Endothelial cell of umbilical vein (primary cell): ENCODE measurements at regions not wholly inside any gene's neighbourhood (a gene's known extent, or its start where the extent isn't known, plus 50 kb on each side); places are given as distances from the start of the nearest gene placed in this dataset.

Source experiments
- BruUV-seq: library from RNA; stranded (reverse); fragments of 400-500 nt; replicated peaks from 2 replicates; lab custom pipeline; 2021; lab: Mats Ljungman, UMichigan
- CTCF ChIA-PET: fragments of 300-600, 350-600 bp; sonication (Branson Sonifier 250); formaldehyde crosslinking; loops from one replicate; lab custom pipeline; 2021; ENCODE audit warnings: antibody characterized with exemption, inconsistent platforms; lab: Charles Lee
- POLR2A ChIA-PET: fragments of 300-600, 350-600 bp; sonication (Branson Sonifier 250); formaldehyde crosslinking; loops from one replicate; lab custom pipeline; 2021; ENCODE audit warnings: antibody characterized with exemption, inconsistent platforms; lab: Charles Lee
- DNase-seq: peaks from one replicate; pipeline ENCODE4 v3.0.0-alpha.2; 2011; ENCODE audit warnings: low read depth, low spot score
- FAIRE-seq: peaks from 2 replicates; lab custom pipeline; 2011; peaks lifted over from hg19 to GRCh38; lab: Jason Lieb, UNC
- H2AFZ ChIP-seq: 2 replicates; pipeline ENCODE4 v1.6.0; 2012; ENCODE audit warnings: low read depth, low read length, control low read depth, inconsistent platforms
- H3K27ac ChIP-seq: 2 replicates; pipeline ENCODE4 v1.5.1; 2011; ENCODE audit warnings: low read depth, mild to moderate bottlenecking, control low read depth, low read length, moderate library complexity; ENCODE audit not compliant: insufficient read depth
- H3K27me3 ChIP-seq, 2 experiments: 2 replicates each; pipeline versions ENCODE4 v1.6.0 to v1.6.1; 2011; ENCODE audit warnings: low read length in 2 of 2, mixed read lengths in 1 of 2; ENCODE audit not compliant: control insufficient read depth in 2 of 2, insufficient read depth in 2 of 2
- H3K36me3 ChIP-seq, 2 experiments: 2 replicates in 1 of 2; 3 replicates in 1 of 2; pipeline ENCODE4 v1.5.1; 2011; ENCODE audit warnings: low read length in 2 of 2, mild to moderate bottlenecking in 1 of 2, moderate library complexity in 1 of 2; ENCODE audit not compliant: control insufficient read depth in 2 of 2, insufficient read depth in 2 of 2; ENCODE audit errors: extremely low read depth in 1 of 2
- H3K4me1 ChIP-seq: 3 replicates; pipeline ENCODE4 v1.5.1; 2011; ENCODE audit warnings: mild to moderate bottlenecking, low read length; ENCODE audit not compliant: control insufficient read depth, insufficient read depth; ENCODE audit errors: extremely low read depth
- H3K4me2 ChIP-seq: 2 replicates; pipeline ENCODE4 v1.6.1; 2011; ENCODE audit warnings: low read length, control low read depth, mixed read lengths; ENCODE audit not compliant: insufficient read depth
- H3K4me3 ChIP-seq, 3 experiments: fragments of 200-600 bp in 1 of 3; sonication (generic), shearing (Covaris generic) in 1 of 3; replicated peaks in 1 of 3; 2 replicates each; pipeline ENCODE4 v1.5.1; 2011 to 2016; ENCODE audit warnings: control low read depth in 3 of 3, low read length in 3 of 3, mild to moderate bottlenecking in 2 of 3, inconsistent platforms in 1 of 3, low read depth in 1 of 3, moderate library complexity in 1 of 3; ENCODE audit not compliant: insufficient read depth in 1 of 3
- H3K79me2 ChIP-seq: 2 replicates; pipeline ENCODE4 v1.6.0; 2012; ENCODE audit warnings: low read length, inconsistent platforms; ENCODE audit not compliant: control insufficient read depth, insufficient read depth
- H3K9ac ChIP-seq: replicated peaks from 2 replicates; pipeline ENCODE3; 2011; ENCODE audit warnings: low read length, control low read depth; ENCODE audit not compliant: insufficient read depth; ENCODE audit errors: extremely low read depth
- H3K9me1 ChIP-seq: replicated peaks from 3 replicates; pipeline ENCODE4 v1.6.0; 2011; ENCODE audit warnings: mild to moderate bottlenecking, low read length; ENCODE audit not compliant: control insufficient read depth, insufficient read depth; ENCODE audit errors: extremely low read depth
- H3K9me3 ChIP-seq: replicated peaks from 2 replicates; pipeline ENCODE4 v1.5.1; 2012; ENCODE audit warnings: low read length, inconsistent platforms; ENCODE audit not compliant: control insufficient read depth, insufficient read depth
- H4K20me1 ChIP-seq: replicated peaks from 2 replicates; pipeline ENCODE3; 2011; ENCODE audit warnings: mild to moderate bottlenecking, low read length; ENCODE audit not compliant: control insufficient read depth, insufficient read depth; ENCODE audit errors: extremely low read depth
- CTCF ChIP-seq, 2 donors: IDR thresholded peaks; 1 replicate in 1 of 2; 2 replicates in 1 of 2; pipeline ENCODE4 v1.5.1; 2011; ENCODE audit warnings: low read length in 2 of 2, mild to moderate bottlenecking in 2 of 2, moderate library complexity in 2 of 2, control low read depth in 1 of 2, inconsistent platforms in 1 of 2, low read depth in 1 of 2; ENCODE audit not compliant: insufficient read depth in 1 of 2; ENCODE audit errors: extremely low read depth in 1 of 2
- EZH2 ChIP-seq: IDR thresholded peaks from 2 replicates; pipeline ENCODE4 v1.6.1; 2012; ENCODE audit warnings: borderline replicate concordance, low read depth, mild to moderate bottlenecking, moderate library complexity, low read length, inconsistent platforms; ENCODE audit not compliant: severe bottlenecking
- FOS ChIP-seq: IDR thresholded peaks from 2 replicates; pipeline ENCODE4 v1.6.1; 2011; ENCODE audit warnings: mild to moderate bottlenecking, low read length, moderate library complexity, borderline replicate concordance; ENCODE audit not compliant: insufficient read depth
- GATA2 ChIP-seq: IDR thresholded peaks from 2 replicates; pipeline ENCODE4 v1.7.0; 2011; ENCODE audit warnings: low read depth, mild to moderate bottlenecking, moderate library complexity, mixed read lengths, low read length; ENCODE audit not compliant: insufficient read length, insufficient read depth
- JUN ChIP-seq: IDR thresholded peaks from 2 replicates; pipeline ENCODE4 v1.6.1; 2011; ENCODE audit warnings: borderline replicate concordance, low read depth; ENCODE audit not compliant: insufficient read length, insufficient read depth
- MAX ChIP-seq: IDR thresholded peaks from 2 replicates; pipeline ENCODE4 v1.6.1; 2011; ENCODE audit not compliant: insufficient read depth, insufficient read length
- MYC ChIP-seq: IDR thresholded peaks from one replicate; pipeline ENCODE4 v1.6.1; 2011; ENCODE audit warnings: mild to moderate bottlenecking, low read depth, low read length
- POLR2A ChIP-seq: IDR thresholded peaks from 2 replicates; pipeline ENCODE4 v1.6.1; 2012; ENCODE audit warnings: low read depth, mild to moderate bottlenecking, control low read depth, low read length
- POLR2AphosphoS5 ChIP-seq: IDR thresholded peaks from 2 replicates; pipeline ENCODE4 v1.6.1; 2012; ENCODE audit warnings: low read depth, mild to moderate bottlenecking, control low read depth, low read length, moderate library complexity; ENCODE audit not compliant: insufficient read depth
- dilution Hi-C: fragments of 300-500 bp; cut with MboI; formaldehyde crosslinking; loops from one replicate; pipeline ENCODE4 v1.15.0; 2019; ENCODE audit warnings: low sequenced_read_pairs; ENCODE audit not compliant: extremely low pct_ligation_motif_present
- intact Hi-C: fragments of 100-400 bp; cut with micrococcal nuclease; formaldehyde crosslinking; loops from one replicate; pipeline ENCODE4 v1.10.0; 2022

DNA sequence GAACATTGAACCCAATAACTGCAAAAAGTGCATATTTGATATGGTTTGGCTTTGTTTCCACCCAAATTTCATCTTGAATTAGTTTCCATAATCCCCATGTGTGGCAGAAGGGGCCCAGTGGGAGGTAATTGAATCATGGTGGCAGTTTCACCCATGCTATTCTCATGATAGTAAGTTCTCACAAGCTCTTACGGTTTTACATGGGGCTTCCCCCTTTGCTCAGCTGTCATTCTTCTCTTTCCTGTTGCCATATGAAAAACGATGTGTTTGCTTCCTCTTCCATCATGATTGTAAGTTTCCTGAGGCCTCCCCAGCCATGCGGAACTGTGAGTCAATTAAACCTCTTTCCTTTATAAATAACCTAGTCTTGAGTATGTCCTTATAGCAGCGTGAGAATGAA is 127.6 kb downstream of the CHD9NB start:
- intact Hi-C loops: no loop called here
- Histone ChIP-seq H3K27ac (no peak overlapping the region), H3K4me2 (no peak overlapping the region), H3K9me1 (no peaks in the 10 kb centered on the region), H3K9me3 (no peaks in the 10 kb centered on the region), H2AFZ (no peak overlapping the region), H3K27me3 (no peaks in the 10 kb centered on the region), H3K36me3 (no peaks in the 10 kb centered on the region), H3K4me1 (no peaks in the 10 kb centered on the region), H4K20me1 (no peaks in the 10 kb centered on the region), H3K4me3 (no peak overlapping the region), H3K79me2 (no peaks in the 10 kb centered on the region), H3K9ac (no peak overlapping the region)
- TF ChIP-seq MAX (no peak), FOS (no peak), MYC (no peak), CTCF (IDR thresholded peaks at IDR 0.05; ENCODE audit: extremely low read depth in 1 of 2, insufficient read depth in 1 of 2, low read depth in 1 of 2, low read length in 2 of 2) (no peak), GATA2 (no peak), EZH2 (no peak), POLR2AphosphoS5 (no peak), POLR2A (no peak), JUN (no peak)
- FAIRE-seq (no peak), DNase-seq (no peak)
- BruUV-seq: no TSS peak
- dilution Hi-C loops: no loop called here
- ChIA-PET CTCF (no interaction called here), POLR2A (no interaction called here)
